ENCODE measurements at regions not wholly inside any gene's neighbourhood (a gene's known extent, or its start where the extent isn't known, plus 50 kb on each side); places are given as distances from the start of the nearest gene placed in this dataset.

DNA sequence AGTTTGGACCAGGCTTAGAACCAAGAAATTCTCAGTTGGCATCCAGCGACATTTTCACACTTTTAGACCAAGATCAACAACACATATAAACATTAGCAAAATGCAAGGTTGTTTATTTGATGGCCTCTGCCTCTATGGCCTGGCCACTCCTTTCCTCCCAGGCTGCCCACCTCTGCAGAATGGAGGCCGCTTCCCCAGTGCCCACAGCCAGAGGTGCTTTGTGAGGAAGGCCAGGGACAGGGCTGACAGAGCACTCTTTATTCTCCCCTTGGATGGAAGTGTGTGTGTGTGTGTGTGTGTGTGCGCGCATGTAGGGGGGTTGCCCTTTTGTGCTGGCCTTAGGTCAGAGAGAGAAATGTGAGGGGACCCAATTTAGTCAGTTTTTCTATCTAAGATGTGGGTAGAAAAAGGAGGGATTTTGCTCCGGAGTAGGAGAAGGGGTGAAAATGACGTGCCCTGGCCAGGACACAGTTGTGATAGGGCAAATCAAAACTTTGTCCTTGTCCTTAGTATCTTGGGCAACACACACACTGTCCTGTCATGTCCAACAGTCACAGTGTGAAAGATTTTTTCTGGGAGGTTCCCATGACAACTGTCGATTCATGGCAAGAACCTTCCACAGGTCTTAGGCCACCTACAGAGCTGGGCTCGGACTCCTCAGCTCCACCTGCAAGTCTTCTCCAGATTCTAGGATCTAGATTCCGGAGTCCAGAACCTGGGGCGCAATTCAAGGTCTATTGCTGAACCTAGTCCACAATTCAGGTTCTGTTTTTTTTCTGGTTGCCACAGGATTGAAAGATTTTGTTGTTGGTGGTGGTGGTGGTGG, 104.9 kb upstream of the SLC2A1 start:
- Histone ChIP-seq H3K4me3 (ENCODE audit: low read length) (no peak overlapping the region), H3K27me3 (replicated peaks; ENCODE audit: insufficient read depth, low read length) (no peaks in the 10 kb centered on the region), H3K79me2 (ENCODE audit: low read length) (no peaks in the 10 kb centered on the region), H4K20me1 (ENCODE audit: insufficient read depth, low read length) (no peaks in the 10 kb centered on the region), H3K27ac (ENCODE audit: low read length) (no peak overlapping the region), H3F3A (ENCODE audit: insufficient read depth, low read length) (no peaks in the 10 kb centered on the region), H3K9ac (ENCODE audit: low read length) (no peak overlapping the region), H3K36me3 (replicated peaks; ENCODE audit: insufficient read depth, low read length) (no peaks in the 10 kb centered on the region), H3K9me2 (replicated peaks; ENCODE audit: insufficient read depth, low read length) (no peaks in the 10 kb centered on the region), H3K4me2 (ENCODE audit: low read depth, low read length) (no peak overlapping the region), H3K9me3 (replicated peaks; ENCODE audit: insufficient read depth, low read length) (no peaks in the 10 kb centered on the region), H3K4me1 (ENCODE audit: low read length) (no peaks in the 10 kb centered on the region), H2AFZ (ENCODE audit: low read length) (no peak overlapping the region)
- TF ChIP-seq EZH2phosphoT487 (IDR thresholded peaks at IDR 0.05; ENCODE audit: low read length) (no peak), EZH2 (optimal IDR thresholded peaks at IDR 0.05; ENCODE audit: low read depth, low read length) (no peak)
- TF ChIP-seq, protein P1, sequence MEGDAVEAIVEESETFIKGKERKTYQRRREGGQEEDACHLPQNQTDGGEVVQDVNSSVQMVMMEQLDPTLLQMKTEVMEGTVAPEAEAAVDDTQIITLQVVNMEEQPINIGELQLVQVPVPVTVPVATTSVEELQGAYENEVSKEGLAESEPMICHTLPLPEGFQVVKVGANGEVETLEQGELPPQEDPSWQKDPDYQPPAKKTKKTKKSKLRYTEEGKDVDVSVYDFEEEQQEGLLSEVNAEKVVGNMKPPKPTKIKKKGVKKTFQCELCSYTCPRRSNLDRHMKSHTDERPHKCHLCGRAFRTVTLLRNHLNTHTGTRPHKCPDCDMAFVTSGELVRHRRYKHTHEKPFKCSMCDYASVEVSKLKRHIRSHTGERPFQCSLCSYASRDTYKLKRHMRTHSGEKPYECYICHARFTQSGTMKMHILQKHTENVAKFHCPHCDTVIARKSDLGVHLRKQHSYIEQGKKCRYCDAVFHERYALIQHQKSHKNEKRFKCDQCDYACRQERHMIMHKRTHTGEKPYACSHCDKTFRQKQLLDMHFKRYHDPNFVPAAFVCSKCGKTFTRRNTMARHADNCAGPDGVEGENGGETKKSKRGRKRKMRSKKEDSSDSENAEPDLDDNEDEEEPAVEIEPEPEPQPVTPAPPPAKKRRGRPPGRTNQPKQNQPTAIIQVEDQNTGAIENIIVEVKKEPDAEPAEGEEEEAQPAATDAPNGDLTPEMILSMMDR (IDR thresholded peaks at IDR 0.05; ENCODE audit: low read length) = no peak
- DNase-seq = no peak

DNA sequence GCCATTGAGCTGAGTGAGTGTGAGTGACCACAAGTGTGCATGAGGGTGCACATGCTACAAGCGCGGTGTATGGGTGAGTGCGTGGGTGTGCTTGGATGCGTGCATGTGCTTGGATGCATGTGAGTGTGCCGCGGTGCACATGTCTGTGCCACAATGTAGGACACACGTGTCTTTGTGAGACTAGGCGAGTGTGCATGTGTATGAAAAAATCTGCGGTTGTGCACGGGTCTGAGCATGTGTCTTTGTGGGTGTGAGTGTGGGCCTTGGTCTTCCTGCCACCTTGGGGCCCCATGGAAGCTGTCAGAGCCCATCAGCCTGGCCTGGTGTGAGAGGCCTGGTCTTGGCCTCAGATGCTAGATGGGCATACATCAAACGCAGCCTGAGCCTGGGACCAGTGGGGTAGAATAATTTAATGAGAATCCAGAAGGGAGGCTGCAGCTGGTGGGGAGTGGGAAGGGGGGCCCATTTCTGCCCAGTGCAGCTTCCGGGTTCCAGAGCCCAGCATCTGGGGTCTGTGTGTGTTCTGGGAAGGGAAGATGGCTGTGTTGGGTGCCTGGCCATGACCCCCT, 103.9 kb upstream of the SLC2A1 start:
- no peak overlapping the region for H2AFZ ChIP-seq (ENCODE audit: low read length)
- no peak overlapping the region for H3K4me3 ChIP-seq (ENCODE audit: low read length)
- H3K4me2 ChIP-seq (ENCODE audit: low read depth, low read length) = no peak overlapping the region
- H3K79me2 ChIP-seq (ENCODE audit: low read length) = no peaks in the 10 kb centered on the region
- H3K4me1 ChIP-seq (ENCODE audit: low read length) = no peaks in the 10 kb centered on the region
- no peaks in the 10 kb centered on the region for H3K27me3 ChIP-seq (replicated peaks; ENCODE audit: insufficient read depth, low read length)
- no peak for DNase-seq
- no peaks in the 10 kb centered on the region for H4K20me1 ChIP-seq (ENCODE audit: insufficient read depth, low read length)
- H3K27ac ChIP-seq (ENCODE audit: low read length) = no peak overlapping the region
- no peaks in the 10 kb centered on the region for H3F3A ChIP-seq (ENCODE audit: insufficient read depth, low read length)
- H3K9ac ChIP-seq (ENCODE audit: low read length) = no peak overlapping the region
- no peaks in the 10 kb centered on the region for H3K9me2 ChIP-seq (replicated peaks; ENCODE audit: insufficient read depth, low read length)
- no peaks in the 10 kb centered on the region for H3K36me3 ChIP-seq (replicated peaks; ENCODE audit: insufficient read depth, low read length)
- TF ChIP-seq EZH2phosphoT487 (IDR thresholded peaks at IDR 0.05; ENCODE audit: low read length) = no peak
- TF ChIP-seq EZH2 (optimal IDR thresholded peaks at IDR 0.05; ENCODE audit: low read depth, low read length) = no peak
- TF ChIP-seq, protein P1 (IDR thresholded peaks at IDR 0.05; ENCODE audit: low read length) = no peak
- H3K9me3 ChIP-seq (replicated peaks; ENCODE audit: insufficient read depth, low read length) = no peaks in the 10 kb centered on the region

DNA sequence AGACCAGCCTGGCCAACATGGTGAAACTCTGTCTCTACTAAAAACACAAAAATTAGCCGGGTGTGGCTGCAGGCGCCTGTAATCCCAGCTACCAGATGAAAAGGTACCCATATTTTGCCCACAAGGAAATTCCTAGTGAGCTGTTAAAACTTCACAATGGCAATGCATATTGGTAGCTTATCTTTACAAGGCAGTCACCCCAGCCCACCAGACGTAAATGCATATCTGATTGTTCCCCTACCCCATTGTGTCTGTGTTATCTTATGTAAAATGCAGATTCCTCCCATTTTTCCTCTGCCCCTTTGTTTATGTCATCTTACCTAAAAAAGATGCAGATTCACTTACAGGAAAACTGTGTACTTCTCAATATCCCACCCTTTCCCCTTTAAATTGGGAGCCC, 103.1 kb upstream of the SLC2A1 start:
- no peaks in the 10 kb centered on the region for H3K36me3 ChIP-seq (replicated peaks; ENCODE audit: insufficient read depth, low read length)

More for the DNA sequence above, 103.1 kb upstream of the SLC2A1 start:
- H3K4me2 ChIP-seq (ENCODE audit: low read depth, low read length) = no peak overlapping the region
- H4K20me1 ChIP-seq (ENCODE audit: insufficient read depth, low read length) = no peaks in the 10 kb centered on the region
- H3F3A ChIP-seq (ENCODE audit: insufficient read depth, low read length) = no peaks in the 10 kb centered on the region
- H3K27ac ChIP-seq (ENCODE audit: low read length) = no peak overlapping the region
- H3K79me2 ChIP-seq (ENCODE audit: low read length) = no peaks in the 10 kb centered on the region
- no peaks in the 10 kb centered on the region for H3K9me2 ChIP-seq (replicated peaks; ENCODE audit: insufficient read depth, low read length)
- H3K9me3 ChIP-seq (replicated peaks; ENCODE audit: insufficient read depth, low read length) = no peaks in the 10 kb centered on the region
- no peaks in the 10 kb centered on the region for H3K4me1 ChIP-seq (ENCODE audit: low read length)
- no peak overlapping the region for H2AFZ ChIP-seq (ENCODE audit: low read length)
- no peak overlapping the region for H3K4me3 ChIP-seq (ENCODE audit: low read length)
- no peak for TF ChIP-seq EZH2 (optimal IDR thresholded peaks at IDR 0.05; ENCODE audit: low read depth, low read length)
- TF ChIP-seq, protein P1 (IDR thresholded peaks at IDR 0.05; ENCODE audit: low read length) = no peak
- H3K27me3 ChIP-seq (replicated peaks; ENCODE audit: insufficient read depth, low read length) = no peaks in the 10 kb centered on the region
- DNase-seq = no peak
- H3K9ac ChIP-seq (ENCODE audit: low read length) = no peak overlapping the region
